Colonic mucosa (tissue), 4 donors: ENCODE measurements at regions not wholly inside any gene's neighbourhood (a gene's known extent, or its start where the extent isn't known, plus 50 kb on each side); places are given as distances from the start of the nearest gene placed in this dataset.

Source experiments
- DNase-seq: peaks from one replicate; pipeline ENCODE4 v3.0.0-alpha.2; 2020
- H3K27ac ChIP-seq: fragments of 200-600 bp; one replicate; pipeline ENCODE4 v1.8.0; 2021
- H3K27me3 ChIP-seq: fragments of 200-600 bp; one replicate; pipeline ENCODE4 v1.8.0; 2021
- H3K36me3 ChIP-seq: fragments of 200-600 bp; one replicate; pipeline ENCODE4 v1.8.0; 2021
- H3K4me1 ChIP-seq: fragments of 200-600 bp; one replicate; pipeline ENCODE4 v1.8.0; 2021; ENCODE audit warnings: mild to moderate bottlenecking
- H3K4me3 ChIP-seq: fragments of 200-600 bp; one replicate; pipeline ENCODE4 v1.8.0; 2021
- H3K9ac ChIP-seq, 2 donors: one replicate each; pipeline ENCODE4 v1.7.0; 2013; ENCODE audit warnings: control low read depth in 2 of 2, low read depth in 2 of 2, low read length in 2 of 2
- H3K9me3 ChIP-seq: fragments of 200-600 bp; one replicate; pipeline ENCODE4 v1.8.0; 2021
- intact Hi-C: fragments of 100-400 bp; cut with DNase I; formaldehyde crosslinking; loops from one replicate; pipeline ENCODE4 v1.14.1; 2022
- TF ChIP-seq, protein P1 (sequence below): fragments of 200-600 bp; IDR thresholded peaks from one replicate; pipeline ENCODE4 v1.8.0; 2022; ENCODE audit warnings: antibody characterized with exemption, mild to moderate bottlenecking
- donor health status: healthy.
- donor health status: DM: no; HTN: no; CAD: no.
- donor health status: DM: no; HTN: no; CAD: no.

DNA sequence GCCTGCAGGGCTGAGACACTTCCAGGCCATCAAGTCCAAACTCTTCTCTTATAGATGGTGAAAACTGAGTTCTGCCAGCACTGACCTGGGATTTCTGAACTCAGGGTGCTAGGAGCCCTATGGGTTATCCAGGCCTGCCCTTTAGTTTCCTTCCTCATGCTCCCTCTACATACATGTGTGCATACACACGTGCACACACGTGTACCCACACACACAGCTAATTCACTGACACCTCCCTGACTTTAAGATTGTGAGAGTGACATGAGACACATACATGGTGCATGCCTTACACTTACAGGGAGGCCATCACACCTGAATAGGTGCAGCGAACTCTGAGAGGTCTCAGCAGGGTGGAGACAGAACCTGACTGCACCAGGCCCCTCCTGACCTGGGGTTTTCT, 267.4 kb downstream of the CYP26B1 start:
- TF ChIP-seq, protein P1, sequence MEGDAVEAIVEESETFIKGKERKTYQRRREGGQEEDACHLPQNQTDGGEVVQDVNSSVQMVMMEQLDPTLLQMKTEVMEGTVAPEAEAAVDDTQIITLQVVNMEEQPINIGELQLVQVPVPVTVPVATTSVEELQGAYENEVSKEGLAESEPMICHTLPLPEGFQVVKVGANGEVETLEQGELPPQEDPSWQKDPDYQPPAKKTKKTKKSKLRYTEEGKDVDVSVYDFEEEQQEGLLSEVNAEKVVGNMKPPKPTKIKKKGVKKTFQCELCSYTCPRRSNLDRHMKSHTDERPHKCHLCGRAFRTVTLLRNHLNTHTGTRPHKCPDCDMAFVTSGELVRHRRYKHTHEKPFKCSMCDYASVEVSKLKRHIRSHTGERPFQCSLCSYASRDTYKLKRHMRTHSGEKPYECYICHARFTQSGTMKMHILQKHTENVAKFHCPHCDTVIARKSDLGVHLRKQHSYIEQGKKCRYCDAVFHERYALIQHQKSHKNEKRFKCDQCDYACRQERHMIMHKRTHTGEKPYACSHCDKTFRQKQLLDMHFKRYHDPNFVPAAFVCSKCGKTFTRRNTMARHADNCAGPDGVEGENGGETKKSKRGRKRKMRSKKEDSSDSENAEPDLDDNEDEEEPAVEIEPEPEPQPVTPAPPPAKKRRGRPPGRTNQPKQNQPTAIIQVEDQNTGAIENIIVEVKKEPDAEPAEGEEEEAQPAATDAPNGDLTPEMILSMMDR, result no peak
- Histone ChIP-seq H3K9ac (no peak overlapping the region), H3K27me3 (no peaks in the 10 kb centered on the region), H3K4me3 (no peak overlapping the region), H3K27ac (no peak overlapping the region), H3K9me3 (no peaks in the 10 kb centered on the region), H3K36me3 (no peaks in the 10 kb centered on the region), H3K4me1 (no peaks in the 10 kb centered on the region)
- intact Hi-C loops, result no loop called here
- DNase-seq, result no peak

DNA sequence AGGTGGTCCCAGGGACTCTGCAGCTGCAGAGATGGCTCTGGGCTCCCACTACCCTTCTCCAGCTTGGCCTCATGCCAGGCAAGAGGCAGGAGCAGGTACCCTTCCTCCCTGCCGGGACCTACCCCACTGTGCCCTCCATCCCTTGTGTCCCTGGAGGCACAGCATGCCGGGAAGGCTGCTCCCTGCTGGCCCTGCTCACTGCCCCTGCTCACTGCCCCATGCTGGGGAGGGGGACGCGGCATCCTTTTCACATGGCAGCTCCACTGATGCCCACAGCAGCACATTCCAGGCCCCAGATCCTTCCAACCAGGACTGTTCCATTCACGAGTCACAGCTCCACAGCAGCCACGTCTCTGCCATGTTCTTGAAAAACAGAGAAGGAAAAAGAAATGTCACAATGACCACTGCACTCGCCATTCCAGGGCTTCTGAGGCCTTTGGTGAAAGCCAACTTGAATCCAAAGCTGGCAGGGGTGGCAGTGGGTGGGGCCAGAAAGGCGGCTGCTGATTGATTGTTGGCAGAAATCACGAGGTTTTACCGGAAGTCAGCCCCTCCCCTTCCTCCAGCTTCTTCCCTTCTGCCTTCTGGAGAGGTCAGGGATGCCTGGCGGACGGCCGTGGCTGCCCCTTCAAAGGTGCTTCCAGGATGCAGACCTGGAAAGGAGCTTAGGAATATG, 268.0 kb downstream of the CYP26B1 start:
- Histone ChIP-seq H3K9ac (no peak overlapping the region), H3K27ac (no peak overlapping the region), H3K36me3 (no peaks in the 10 kb centered on the region), H3K9me3 (no peaks in the 10 kb centered on the region), H3K27me3 (no peaks in the 10 kb centered on the region), H3K4me3 (no peak overlapping the region), H3K4me1 (no peaks in the 10 kb centered on the region)
- DNase-seq, result no peak
- intact Hi-C loops, result no loop called here
- TF ChIP-seq, protein P1, result no peak

DNA sequence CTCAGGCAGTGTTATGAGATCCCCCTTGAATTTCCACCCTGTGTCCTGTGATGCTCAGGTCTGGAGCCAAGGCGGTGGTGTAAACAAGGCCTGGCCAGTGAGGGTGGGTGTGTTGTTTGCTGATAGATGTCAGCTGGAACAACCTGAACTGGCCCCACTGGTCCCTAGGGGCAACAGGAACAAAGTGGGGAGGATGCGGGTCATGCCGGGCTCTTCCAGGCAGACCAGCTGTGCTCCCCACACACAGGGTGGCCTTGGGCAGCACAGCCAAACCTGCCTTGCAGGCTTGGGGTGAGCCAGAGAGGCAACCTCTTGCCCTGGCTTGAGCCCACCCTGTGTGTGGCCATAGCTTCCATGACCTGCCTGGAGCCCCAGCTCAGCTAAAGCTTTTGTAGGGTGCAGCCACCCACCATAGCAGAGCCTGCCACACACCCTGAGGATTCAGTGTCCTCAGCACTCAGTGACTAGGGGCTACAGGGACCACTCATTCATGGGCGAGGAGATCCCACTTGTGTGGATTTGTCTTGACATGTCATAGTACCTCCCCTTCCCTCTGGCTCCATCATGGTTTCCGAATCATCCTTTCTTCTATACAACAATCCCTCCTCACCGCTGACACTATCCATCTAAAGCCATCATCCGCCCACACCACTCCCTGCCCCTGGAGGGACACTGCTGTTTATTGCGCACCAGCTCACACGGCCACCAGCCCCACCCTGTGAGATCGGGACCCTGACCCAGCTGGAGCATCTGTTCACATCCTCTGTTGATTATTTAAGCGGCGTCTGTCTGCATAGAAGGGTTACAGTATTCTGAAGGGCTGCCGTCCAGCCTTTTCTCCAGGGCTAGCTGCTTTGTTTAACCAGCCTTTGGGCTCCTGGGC, 268.8 kb downstream of the CYP26B1 start:
- no peak overlapping the region for H3K4me3 ChIP-seq
- no peaks in the 10 kb centered on the region for H3K9me3 ChIP-seq
- H3K27ac ChIP-seq, result no peak overlapping the region
- no peak overlapping the region for H3K9ac ChIP-seq
- DNase-seq, result no peak
- intact Hi-C loops, result no loop called here
- no peaks in the 10 kb centered on the region for H3K4me1 ChIP-seq
- no peaks in the 10 kb centered on the region for H3K36me3 ChIP-seq
- H3K27me3 ChIP-seq, result no peaks in the 10 kb centered on the region
- TF ChIP-seq, protein P1, result no peak

DNA sequence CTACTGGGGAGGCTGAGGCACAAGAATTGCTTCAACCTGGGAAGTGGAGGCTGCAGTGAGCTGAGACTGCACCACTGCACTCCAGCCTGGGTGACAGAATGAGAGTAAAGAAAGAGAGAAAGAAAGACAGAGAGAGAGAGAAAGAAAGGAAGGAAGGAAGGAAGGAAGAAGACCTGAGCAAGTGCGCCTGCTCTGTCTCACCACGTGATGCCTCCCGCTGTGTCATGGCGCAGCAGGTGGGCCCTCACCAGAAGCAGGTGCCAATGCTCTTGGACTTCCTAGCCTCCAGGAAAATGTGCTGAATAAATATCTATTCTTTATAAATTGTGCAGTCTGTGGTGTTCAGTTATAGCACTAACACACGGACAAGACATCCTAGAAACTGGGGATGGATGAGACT, 270.0 kb downstream of the CYP26B1 start:
- no peaks in the 10 kb centered on the region for H3K36me3 ChIP-seq
- intact Hi-C loops, result no loop called here
- no peaks in the 10 kb centered on the region for H3K4me1 ChIP-seq
- no peak overlapping the region for H3K9ac ChIP-seq
- DNase-seq, result no peak
- no peaks in the 10 kb centered on the region for H3K27me3 ChIP-seq
- TF ChIP-seq, protein P1, result no peak
- H3K9me3 ChIP-seq, result no peaks in the 10 kb centered on the region
- H3K27ac ChIP-seq, result no peak overlapping the region
- no peak overlapping the region for H3K4me3 ChIP-seq

DNA sequence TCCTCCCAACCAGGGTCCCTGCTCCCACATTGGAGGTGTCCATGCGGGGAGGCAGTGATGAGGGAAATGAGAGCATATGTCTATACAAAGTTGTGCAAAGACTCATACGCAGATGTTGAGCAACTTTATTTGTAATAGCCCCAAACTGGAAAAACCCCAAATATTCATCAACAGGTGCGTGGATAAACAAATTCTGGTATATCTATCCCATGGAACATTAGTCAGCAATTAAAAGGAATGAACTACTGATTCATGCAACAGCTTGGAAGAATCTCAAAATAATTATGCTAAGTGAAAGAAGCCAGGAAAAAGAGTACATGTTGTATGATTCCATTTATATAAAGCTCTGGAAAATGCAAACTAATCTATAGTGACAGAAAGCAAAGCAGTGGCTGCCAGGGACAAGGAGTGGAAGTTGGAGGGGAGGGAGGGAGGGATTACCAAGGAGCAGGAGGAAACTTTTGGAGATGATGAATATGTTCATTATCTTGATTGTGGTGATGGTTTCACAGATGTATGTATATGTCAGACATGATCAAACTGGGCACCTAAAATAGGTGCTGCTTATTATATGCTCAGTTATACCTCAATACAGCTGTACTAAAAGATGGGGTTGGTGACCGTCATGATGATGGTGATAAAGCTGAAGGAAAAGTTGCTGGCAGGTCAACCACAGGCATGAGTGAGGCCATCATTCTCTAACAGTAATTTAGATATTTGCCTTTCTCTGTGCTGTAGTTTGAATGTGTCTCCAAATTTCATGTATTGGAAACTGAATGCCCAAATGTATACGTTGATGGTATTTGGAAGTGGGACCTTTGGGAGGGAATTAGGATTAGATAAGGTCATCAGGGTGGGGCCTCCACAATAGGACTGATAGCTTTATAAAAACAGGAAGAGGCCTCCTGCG, 270.9 kb downstream of the CYP26B1 start:
- Histone ChIP-seq H3K9ac (no peak overlapping the region), H3K36me3 (no peaks in the 10 kb centered on the region), H3K4me3 (no peak overlapping the region), H3K4me1 (no peaks in the 10 kb centered on the region), H3K27ac (no peak overlapping the region), H3K27me3 (no peaks in the 10 kb centered on the region), H3K9me3 (no peaks in the 10 kb centered on the region)
- no peak for DNase-seq
- TF ChIP-seq, protein P1, result no peak
- intact Hi-C loops, result no loop called here
